HCT116 (cell line): ENCODE measurements at regions not wholly inside any gene's neighbourhood (a gene's known extent, or its start where the extent isn't known, plus 50 kb on each side); places are given as distances from the start of the nearest gene placed in this dataset.
"Not testable (repeated sequence)": the region's sequence is repeated elsewhere in the genome, so short reads cannot be mapped to it uniquely, and the experiment has no call there.

Experiments
- ATAC-seq: fragments of 200-7000 bp; cut with Tn5 transposase; 2 replicates; pipeline ENCODE4 v1.9.1; 2020; ENCODE audit warnings: mild to moderate bottlenecking, moderate library complexity
- BruUV-seq: library from RNA; stranded (reverse); fragments of 400-500 nt; replicated peaks from 2 replicates; lab custom pipeline; 2021; lab: Mats Ljungman, UMichigan
- CTCF ChIA-PET: fragments of 300-600 bp; sonication (Branson Sonifier 250); formaldehyde crosslinking; loops from one replicate; lab custom pipeline; 2021; ENCODE audit warnings: antibody characterized with exemption; lab: Charles Lee
- POLR2A ChIA-PET: fragments of 300-600, 350-600 bp; sonication (Branson Sonifier 250); formaldehyde crosslinking; loops from one replicate; lab custom pipeline; 2021; ENCODE audit warnings: antibody characterized with exemption; lab: Charles Lee
- RAD21 ChIA-PET, 2 experiments: fragments of 300-600 bp; sonication (Branson Sonifier 250); formaldehyde crosslinking; loops; one replicate each; lab custom pipeline; 2023; ENCODE audit warnings: low total read pairs in 2 of 2; ENCODE audit not compliant: uncharacterized antibody in 2 of 2, unreplicated experiment in 2 of 2, low non-redundant PET in 1 of 2; lab: Charles Lee
- DNase-seq: peaks from one replicate; pipeline ENCODE4 v3.0.0-alpha.2; 2010; ENCODE audit warnings: low read depth, low spot score
- H2AFZ ChIP-seq: fragments of 200-600 bp; shearing (Covaris generic), sonication (generic); 2 replicates; pipeline ENCODE4 v1.6.1; 2017; ENCODE audit warnings: low read depth, mixed run types, mixed read lengths, antibody characterized with exemption, low read length; ENCODE audit not compliant: poor library complexity, severe bottlenecking
- H3K27ac ChIP-seq: 2 replicates; pipeline ENCODE4 v1.5.1; 2012; ENCODE audit warnings: low read depth, low read length
- H3K27me3 ChIP-seq: fragments of 200-600 bp; sonication (generic); 2 replicates; pipeline ENCODE4 v1.6.1; 2016; ENCODE audit warnings: mixed run types, low read length, mixed read lengths; ENCODE audit not compliant: insufficient read depth
- H3K36me3 ChIP-seq, 2 experiments: fragments of 200-500 bp in 1 of 2; fragments of 200-600 bp in 1 of 2; sonication (Bioruptor generic) in 1 of 2; sonication (generic) in 1 of 2; 2 replicates each; pipeline versions ENCODE4 v1.5.1 to v1.6.1; 2014 to 2016; ENCODE audit warnings: low read length in 2 of 2, inconsistent platforms in 1 of 2, mixed read lengths in 1 of 2, mixed run types in 1 of 2; ENCODE audit not compliant: insufficient read depth in 2 of 2, control insufficient read depth in 1 of 2
- H3K4me1 ChIP-seq, 2 experiments: fragments of 200-600 bp in 1 of 2; sonication (generic) in 1 of 2; 2 replicates each; pipeline versions ENCODE4 v1.5.1 to v1.6.1; 2012 to 2017; ENCODE audit warnings: low read length in 2 of 2, inconsistent platforms in 1 of 2, mild to moderate bottlenecking in 1 of 2, mixed read lengths in 1 of 2, mixed run types in 1 of 2, moderate library complexity in 1 of 2; ENCODE audit not compliant: insufficient read depth in 2 of 2, control insufficient read depth in 1 of 2
- H3K4me2 ChIP-seq: fragments of 200-600 bp; sonication (generic); 2 replicates; pipeline ENCODE4 v1.6.1; 2017; ENCODE audit warnings: mixed run types, low read length, mixed read lengths
- H3K4me3 ChIP-seq, 2 experiments: fragments of 200-600 bp in 1 of 2; sonication (generic) in 1 of 2; replicated peaks in 1 of 2; 2 replicates each; pipeline ENCODE4 v1.5.1; 2011 to 2016; ENCODE audit warnings: low read length in 2 of 2, control low read depth in 1 of 2, low read depth in 1 of 2, mild to moderate bottlenecking in 1 of 2, mixed read lengths in 1 of 2, mixed run types in 1 of 2
- H3K79me2 ChIP-seq: fragments of 200-600 bp; sonication (generic); 2 replicates; pipeline ENCODE4 v1.6.1; 2017; ENCODE audit warnings: mild to moderate bottlenecking, mixed run types, low read length, moderate library complexity, mixed read lengths; ENCODE audit not compliant: insufficient read depth
- H3K9ac ChIP-seq: fragments of 200-600 bp; sonication (generic); 2 replicates; pipeline ENCODE4 v1.6.1; 2016; ENCODE audit warnings: low read length, mixed read lengths
- H3K9me2 ChIP-seq: fragments of 200-600 bp; sonication (generic), shearing (Covaris generic); 2 replicates; pipeline ENCODE4 v1.6.1; 2017; ENCODE audit warnings: mixed run types, mild to moderate bottlenecking, moderate library complexity; ENCODE audit not compliant: insufficient read depth
- H3K9me3 ChIP-seq, 2 experiments: fragments of 200-500 bp in 1 of 2; fragments of 200-600 bp in 1 of 2; sonication (Bioruptor generic) in 1 of 2; sonication (generic) in 1 of 2; 2 replicates each; pipeline ENCODE4 v1.6.1; 2014 to 2017; ENCODE audit warnings: low read length in 2 of 2, mixed read lengths in 2 of 2, inconsistent platforms in 1 of 2, low read depth in 1 of 2, mild to moderate bottlenecking in 1 of 2, mixed run types in 1 of 2, moderate library complexity in 1 of 2; ENCODE audit not compliant: control insufficient read depth in 1 of 2, insufficient read depth in 1 of 2
- H4K20me1 ChIP-seq: fragments of 200-600 bp; sonication (generic), shearing (Covaris generic); 2 replicates; pipeline ENCODE4 v1.6.1; 2017; ENCODE audit warnings: mixed run types, mild to moderate bottlenecking, moderate library complexity; ENCODE audit not compliant: insufficient read depth
- CBX3 ChIP-seq: IDR thresholded peaks from 2 replicates; pipeline ENCODE4 v1.6.1; 2012; ENCODE audit warnings: low read depth
- EZH2 ChIP-seq: fragments of 200-600 bp; sonication (generic); IDR thresholded peaks from 2 replicates; pipeline ENCODE4 v1.6.1; 2017; ENCODE audit warnings: antibody characterized with exemption, mixed run types
- RAD21 ChIP-seq: IDR thresholded peaks from 2 replicates; pipeline ENCODE4 v1.6.1; 2012; ENCODE audit warnings: low read depth, mild to moderate bottlenecking
- ZFX ChIP-seq: fragments of 450-650 bp; IDR thresholded peaks from 2 replicates; pipeline ENCODE4 v1.6.1; 2017
- intact Hi-C: fragments of 100-400 bp; cut with micrococcal nuclease; formaldehyde crosslinking; loops from 2 replicates; pipeline ENCODE4 v1.10.0; 2022
- TF ChIP-seq, protein P1 (sequence below), 3 experiments: fragments of 200-600 bp in 1 of 3; sonication (generic) in 1 of 3; IDR thresholded peaks in 2 of 3; conservative IDR thresholded peaks in 1 of 3; 2 replicates each; pipeline ENCODE4 v1.5.1; 2012 to 2017; ENCODE audit warnings: low read depth in 2 of 3, low read length in 2 of 3, antibody characterized with exemption in 1 of 3, borderline replicate concordance in 1 of 3, control low read depth in 1 of 3, mild to moderate bottlenecking in 1 of 3, mixed read lengths in 1 of 3, mixed run types in 1 of 3, moderate library complexity in 1 of 3; ENCODE audit not compliant: insufficient read depth in 1 of 3
- TF ChIP-seq, protein P2 (sequence below): IDR thresholded peaks from 2 replicates; pipeline ENCODE4 v1.6.1; 2012; ENCODE audit warnings: low read depth

DNA sequence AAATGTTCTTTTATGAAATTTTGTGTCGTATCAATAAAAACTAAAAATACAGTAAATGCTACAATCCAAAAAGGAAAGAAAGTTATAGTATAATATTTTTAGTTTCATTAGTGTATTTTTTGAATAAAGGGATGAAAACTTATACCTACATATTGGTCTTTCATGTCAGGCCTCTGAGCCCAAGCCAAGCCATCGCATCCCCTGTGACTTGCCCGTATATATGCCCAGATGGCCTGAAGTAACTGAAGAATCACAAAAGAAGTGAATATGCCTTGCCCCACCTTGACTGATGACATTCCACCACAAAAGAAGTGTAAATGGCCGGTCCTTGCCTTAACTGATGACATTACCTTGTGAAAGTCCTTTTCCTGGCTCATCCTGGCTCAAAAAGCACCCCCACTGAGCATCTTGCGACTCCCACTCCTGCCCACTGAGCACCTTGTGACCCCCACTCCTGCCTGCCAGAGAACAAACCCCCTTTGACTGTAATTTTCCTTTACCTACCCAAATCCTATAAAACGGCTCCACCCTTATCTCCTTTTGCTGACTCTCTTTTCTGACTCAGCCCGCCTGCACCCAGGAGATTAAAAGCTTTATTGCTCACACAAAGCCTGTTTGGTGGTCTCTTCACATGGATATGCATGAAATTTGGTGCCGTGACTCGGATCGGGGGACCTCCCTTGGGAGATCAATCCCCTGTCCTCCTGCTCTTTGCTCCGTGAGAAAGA is 108.2 kb upstream of the PELI1 start:
- H3K9ac ChIP-seq, H3K4me2 ChIP-seq, POLR2A ChIA-PET: not testable (repeated sequence)

DNA sequence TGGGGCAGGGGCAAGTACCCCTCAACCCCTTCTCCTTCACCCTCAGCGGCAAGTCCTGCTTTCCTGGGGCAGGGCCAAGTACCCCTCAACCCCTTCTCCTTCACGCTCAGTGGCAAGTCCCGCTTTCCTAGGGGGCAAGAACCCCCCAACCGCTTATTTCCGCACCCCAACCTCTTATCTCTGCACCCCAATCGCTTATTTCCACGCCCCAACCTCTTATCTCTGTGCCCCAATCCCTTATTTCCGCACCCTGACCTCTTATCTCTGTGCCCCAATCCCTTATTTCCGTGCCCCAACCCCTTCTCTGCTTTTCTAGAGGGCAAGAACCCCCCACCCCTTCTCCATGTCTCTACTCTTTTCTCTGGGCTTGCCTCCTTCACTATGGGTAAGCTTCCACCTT is 109.2 kb upstream of the PELI1 start:
- intact Hi-C loops, POLR2A ChIA-PET, H3K9me2 ChIP-seq, DNase-seq, H2AFZ ChIP-seq, H3K4me1 ChIP-seq, ATAC-seq, H3K9ac ChIP-seq, H3K27me3 ChIP-seq, H3K4me3 ChIP-seq, H3K9me3 ChIP-seq, H3K27ac ChIP-seq, H3K36me3 ChIP-seq, BruUV-seq, H4K20me1 ChIP-seq, CTCF ChIA-PET, RAD21 ChIA-PET, H3K4me2 ChIP-seq, H3K79me2 ChIP-seq: not testable (repeated sequence)

More for the DNA sequence above, 108.2 kb upstream of the PELI1 start:
- H2AFZ ChIP-seq, H3K27me3 ChIP-seq, CTCF ChIA-PET, H3K9me2 ChIP-seq, intact Hi-C loops, DNase-seq, RAD21 ChIA-PET, BruUV-seq, H3K9me3 ChIP-seq, H3K36me3 ChIP-seq, H3K4me1 ChIP-seq, H4K20me1 ChIP-seq, H3K79me2 ChIP-seq, H3K4me3 ChIP-seq, H3K27ac ChIP-seq, ATAC-seq: not testable (repeated sequence)

DNA sequence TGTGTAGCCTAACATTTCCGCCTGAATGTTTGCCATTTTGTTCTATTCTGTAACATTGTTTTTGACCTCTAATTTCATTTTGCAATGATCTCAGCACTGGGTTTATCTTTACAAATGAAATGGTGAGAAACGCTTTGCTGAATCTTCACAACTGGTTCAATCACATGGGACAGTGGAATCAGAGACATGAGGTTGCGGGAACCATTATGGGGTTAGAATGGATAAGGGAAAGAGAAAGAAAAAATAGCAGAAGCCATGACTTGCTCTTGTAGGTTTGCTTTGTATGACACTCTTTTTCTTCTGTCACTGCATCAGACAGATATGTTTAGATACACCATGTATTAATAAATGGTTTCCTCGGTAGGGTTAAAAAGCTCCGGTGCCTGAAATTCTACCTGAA is 114.3 kb upstream of the PELI1 start:
- Histone ChIP-seq H3K79me2 (no peaks in the 10 kb centered on the region), H4K20me1 (no peaks in the 10 kb centered on the region), H3K27me3 (no peaks in the 10 kb centered on the region), H3K4me2 (no peak overlapping the region), H3K9me2 (no peaks in the 10 kb centered on the region), H3K4me1 (peaks cover 0 to 18% of the 10 kb centered on the region in 2 experiments; a peak in 2 of 4 replicates), H3K27ac (no peak overlapping the region), H3K36me3 (no peaks in the 10 kb centered on the region), H2AFZ (no peak overlapping the region), H3K4me3 (no peak overlapping the region), H3K9me3 (no peaks in the 10 kb centered on the region), H3K9ac (no peak overlapping the region)
- DNase-seq (no peak), ATAC-seq (no peak)
- intact Hi-C loops, result no loop called here
- no TSS peak for BruUV-seq
- RAD21 ChIA-PET, result no interaction called here
- POLR2A ChIA-PET, result no interaction called here
- CTCF ChIA-PET, result no interaction called here
- TF ChIP-seq EZH2, result no peak
- TF ChIP-seq, protein P1, sequence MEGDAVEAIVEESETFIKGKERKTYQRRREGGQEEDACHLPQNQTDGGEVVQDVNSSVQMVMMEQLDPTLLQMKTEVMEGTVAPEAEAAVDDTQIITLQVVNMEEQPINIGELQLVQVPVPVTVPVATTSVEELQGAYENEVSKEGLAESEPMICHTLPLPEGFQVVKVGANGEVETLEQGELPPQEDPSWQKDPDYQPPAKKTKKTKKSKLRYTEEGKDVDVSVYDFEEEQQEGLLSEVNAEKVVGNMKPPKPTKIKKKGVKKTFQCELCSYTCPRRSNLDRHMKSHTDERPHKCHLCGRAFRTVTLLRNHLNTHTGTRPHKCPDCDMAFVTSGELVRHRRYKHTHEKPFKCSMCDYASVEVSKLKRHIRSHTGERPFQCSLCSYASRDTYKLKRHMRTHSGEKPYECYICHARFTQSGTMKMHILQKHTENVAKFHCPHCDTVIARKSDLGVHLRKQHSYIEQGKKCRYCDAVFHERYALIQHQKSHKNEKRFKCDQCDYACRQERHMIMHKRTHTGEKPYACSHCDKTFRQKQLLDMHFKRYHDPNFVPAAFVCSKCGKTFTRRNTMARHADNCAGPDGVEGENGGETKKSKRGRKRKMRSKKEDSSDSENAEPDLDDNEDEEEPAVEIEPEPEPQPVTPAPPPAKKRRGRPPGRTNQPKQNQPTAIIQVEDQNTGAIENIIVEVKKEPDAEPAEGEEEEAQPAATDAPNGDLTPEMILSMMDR (IDR thresholded peaks at IDR 0.05 in 2 of 3, conservative IDR thresholded peaks at IDR 0.05 in 1 of 3; ENCODE audit: borderline replicate concordance in 1 of 3, insufficient read depth in 1 of 3, low read depth in 2 of 3, low read length in 2 of 3), result no peak
- TF ChIP-seq ZFX, result no peak
- TF ChIP-seq CBX3, result no peak
- TF ChIP-seq, protein P2, sequence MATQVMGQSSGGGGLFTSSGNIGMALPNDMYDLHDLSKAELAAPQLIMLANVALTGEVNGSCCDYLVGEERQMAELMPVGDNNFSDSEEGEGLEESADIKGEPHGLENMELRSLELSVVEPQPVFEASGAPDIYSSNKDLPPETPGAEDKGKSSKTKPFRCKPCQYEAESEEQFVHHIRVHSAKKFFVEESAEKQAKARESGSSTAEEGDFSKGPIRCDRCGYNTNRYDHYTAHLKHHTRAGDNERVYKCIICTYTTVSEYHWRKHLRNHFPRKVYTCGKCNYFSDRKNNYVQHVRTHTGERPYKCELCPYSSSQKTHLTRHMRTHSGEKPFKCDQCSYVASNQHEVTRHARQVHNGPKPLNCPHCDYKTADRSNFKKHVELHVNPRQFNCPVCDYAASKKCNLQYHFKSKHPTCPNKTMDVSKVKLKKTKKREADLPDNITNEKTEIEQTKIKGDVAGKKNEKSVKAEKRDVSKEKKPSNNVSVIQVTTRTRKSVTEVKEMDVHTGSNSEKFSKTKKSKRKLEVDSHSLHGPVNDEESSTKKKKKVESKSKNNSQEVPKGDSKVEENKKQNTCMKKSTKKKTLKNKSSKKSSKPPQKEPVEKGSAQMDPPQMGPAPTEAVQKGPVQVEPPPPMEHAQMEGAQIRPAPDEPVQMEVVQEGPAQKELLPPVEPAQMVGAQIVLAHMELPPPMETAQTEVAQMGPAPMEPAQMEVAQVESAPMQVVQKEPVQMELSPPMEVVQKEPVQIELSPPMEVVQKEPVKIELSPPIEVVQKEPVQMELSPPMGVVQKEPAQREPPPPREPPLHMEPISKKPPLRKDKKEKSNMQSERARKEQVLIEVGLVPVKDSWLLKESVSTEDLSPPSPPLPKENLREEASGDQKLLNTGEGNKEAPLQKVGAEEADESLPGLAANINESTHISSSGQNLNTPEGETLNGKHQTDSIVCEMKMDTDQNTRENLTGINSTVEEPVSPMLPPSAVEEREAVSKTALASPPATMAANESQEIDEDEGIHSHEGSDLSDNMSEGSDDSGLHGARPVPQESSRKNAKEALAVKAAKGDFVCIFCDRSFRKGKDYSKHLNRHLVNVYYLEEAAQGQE, result no peak
- TF ChIP-seq RAD21, result no peak
